GOT3 (cell line): ENCODE measurements at regions not wholly inside any gene's neighbourhood (a gene's known extent, or its start where the extent isn't known, plus 50 kb on each side); places are given as distances from the start of the nearest gene placed in this dataset.

Experiments
- DNase-seq: peaks from one replicate; lab custom pipeline; 2025; ENCODE audit warnings: mixed read lengths; lab: John Stamatoyannopoulos, UW

- no peak for DNase-seq
Measured at GRCh38 chr2:23286758-23287704, 97.9 kb upstream of the KLHL29 start.

- DNase-seq, result no peak
Measured at GRCh38 chr2:23289671-23290070, 95.3 kb upstream of the KLHL29 start.

- DNase-seq, result no peak
Measured at GRCh38 chr2:23291239-23291638, 93.7 kb upstream of the KLHL29 start.

GRCh38 chr2:23292024-23292423 lies 93.0 kb upstream of the KLHL29 start:
- DNase-seq, result no peak

- DNase-seq, result no peak
Measured at GRCh38 chr2:23293063-23293462, 91.9 kb upstream of the KLHL29 start.

- DNase-seq, result no peak
Measured at GRCh38 chr2:23293731-23294130, 91.2 kb upstream of the KLHL29 start.

GRCh38 chr2:23294238-23294637 lies 90.7 kb upstream of the KLHL29 start:
- DNase-seq, result no peak

GRCh38 chr2:23296691-23297090 lies 88.3 kb upstream of the KLHL29 start:
- DNase-seq, result no peak

- DNase-seq, result no peak
Measured at GRCh38 chr2:23297112-23297511, 87.9 kb upstream of the KLHL29 start.

- DNase-seq, result no peak
Measured at GRCh38 chr2:23298551-23298950, 86.4 kb upstream of the KLHL29 start.

- no peak for DNase-seq
Measured at GRCh38 chr2:23299476-23300195, 85.3 kb upstream of the KLHL29 start.

GRCh38 chr2:23301136-23301535 lies 83.8 kb upstream of the KLHL29 start:
- no peak for DNase-seq

- no peak for DNase-seq
Measured at GRCh38 chr2:23302591-23302990, 82.4 kb upstream of the KLHL29 start.

GRCh38 chr2:23306401-23306800 lies 78.6 kb upstream of the KLHL29 start:
- no peak for DNase-seq

GRCh38 chr2:23311186-23311585 lies 73.8 kb upstream of the KLHL29 start:
- no peak for DNase-seq

- no peak for DNase-seq
Measured at GRCh38 chr2:23312996-23313606, 71.9 kb upstream of the KLHL29 start.

- no peak for DNase-seq
Measured at GRCh38 chr2:23314687-23315086, 70.3 kb upstream of the KLHL29 start.

GRCh38 chr2:23320058-23320457 lies 64.9 kb upstream of the KLHL29 start:
- DNase-seq, result no peak

- no peak for DNase-seq
Measured at GRCh38 chr2:23321751-23322150, 63.2 kb upstream of the KLHL29 start.

- DNase-seq, result no peak
Measured at GRCh38 chr2:23322567-23323197, 62.3 kb upstream of the KLHL29 start.

GRCh38 chr2:23323198-23323916 lies 61.6 kb upstream of the KLHL29 start:
- no peak for DNase-seq
